K562 (cell line): ENCODE measurements at regions not wholly inside any gene's neighbourhood (a gene's known extent, or its start where the extent isn't known, plus 50 kb on each side); places are given as distances from the start of the nearest gene placed in this dataset.
"Not testable (repeated sequence)": the region's sequence is repeated elsewhere in the genome, so short reads cannot be mapped to it uniquely, and the experiment has no call there.

Experiments
- ATAC-seq: fragments of 200-7000 bp; cut with Tn5 transposase; 3 replicates; pipeline ENCODE4 v1.9.1; 2020; ENCODE audit warnings: moderate library complexity
- BruUV-seq: library from RNA; stranded (reverse); fragments of 400-500 nt; replicated peaks from 2 replicates; lab custom pipeline; 2021; lab: Mats Ljungman, UMichigan
- CTCF ChIA-PET: fragments of 300-600 bp; formaldehyde crosslinking; extraction: SDS; loops from one replicate; lab custom pipeline; 2021; ENCODE audit warnings: low intra/inter-chr PET ratio; lab: Yijun Ruan, JAX
- POLR2A ChIA-PET: fragments of 300-600, 350-650 bp; sonication (Branson Sonifier 250); formaldehyde crosslinking; extraction: SDS; loops from one replicate; lab custom pipeline; 2021; ENCODE audit warnings: antibody characterized with exemption, inconsistent platforms; lab: Yijun Ruan, JAX
- DNase-seq, 4 experiments: peaks; one replicate each; pipeline versions ENCODE4 v3.0.0 to v3.0.0-alpha.2; 2011 to 2018; ENCODE audit warnings: low spot score in 3 of 4, mixed read lengths in 3 of 4; ENCODE audit errors: extremely low read depth in 1 of 4
- FAIRE-seq: peaks from 2 replicates; lab custom pipeline; 2011; peaks lifted over from hg19 to GRCh38; lab: Jason Lieb, UNC
- H2AFZ ChIP-seq: 2 replicates; pipeline ENCODE4 v1.6.0; 2011; ENCODE audit warnings: low read depth, low read length, control low read depth, inconsistent platforms
- H3K27ac ChIP-seq: fragments of 200-600 bp; 3 replicates; pipeline ENCODE4 v1.8.0; 2011; ENCODE audit warnings: low read depth, mild to moderate bottlenecking, control low read depth, inconsistent platforms, low read length, moderate library complexity, mixed read lengths; ENCODE audit errors: extremely low read depth
- H3K27me3 ChIP-seq, 2 experiments: fragments of 300-600 bp in 1 of 2; 2 replicates in 1 of 2; 3 replicates in 1 of 2; pipeline versions ENCODE4 v1.6.0 to v1.8.0; 2011; ENCODE audit warnings: inconsistent platforms in 2 of 2, low read length in 2 of 2, mild to moderate bottlenecking in 1 of 2, mixed read lengths in 1 of 2, moderate library complexity in 1 of 2; ENCODE audit not compliant: control insufficient read depth in 2 of 2, insufficient read depth in 2 of 2
- H3K36me3 ChIP-seq: fragments of 300-600 bp; 3 replicates; pipeline ENCODE4 v1.8.0; 2011; ENCODE audit warnings: mild to moderate bottlenecking, low read length, inconsistent platforms; ENCODE audit not compliant: control insufficient read depth, insufficient read depth
- H3K4me1 ChIP-seq, 2 experiments: fragments of 200-600 bp in 1 of 2; replicated peaks in 1 of 2; 2 replicates in 1 of 2; 3 replicates in 1 of 2; pipeline versions ENCODE4 v1.5.1 to v1.8.0; 2011; ENCODE audit warnings: inconsistent platforms in 2 of 2, low read length in 2 of 2, mild to moderate bottlenecking in 1 of 2, mixed read lengths in 1 of 2, moderate library complexity in 1 of 2; ENCODE audit not compliant: control insufficient read depth in 2 of 2, insufficient read depth in 2 of 2
- H3K4me2 ChIP-seq: 2 replicates; pipeline ENCODE4 v1.6.1; 2011; ENCODE audit warnings: low read length, control low read depth, inconsistent platforms, mixed read lengths; ENCODE audit not compliant: insufficient read depth
- H3K4me3 ChIP-seq: fragments of 200-600 bp; sonication (generic), shearing (Covaris generic); 2 replicates; pipeline ENCODE4 v1.5.1; 2016; ENCODE audit warnings: control low read depth, inconsistent platforms
- H3K79me2 ChIP-seq: fragments of 200-600 bp; 3 replicates; pipeline ENCODE4 v1.8.0; 2011; ENCODE audit warnings: low read length, inconsistent platforms; ENCODE audit not compliant: control insufficient read depth, insufficient read depth
- H3K9ac ChIP-seq, 2 experiments: 2 replicates each; pipeline versions ENCODE4 v1.6.0 to v1.6.1; 2011; ENCODE audit warnings: low read depth in 2 of 2, low read length in 2 of 2, control low read depth in 1 of 2, inconsistent platforms in 1 of 2, mild to moderate bottlenecking in 1 of 2, mixed read lengths in 1 of 2; ENCODE audit not compliant: insufficient read depth in 1 of 2
- H3K9me1 ChIP-seq: one replicate; pipeline ENCODE4 v1.6.0; 2011; ENCODE audit warnings: inconsistent platforms, mild to moderate bottlenecking, low read length, moderate library complexity; ENCODE audit not compliant: control insufficient read depth, insufficient read depth
- H3K9me3 ChIP-seq: replicated peaks from 2 replicates; pipeline ENCODE4 v1.5.1; 2011; ENCODE audit warnings: low read depth, low read length, inconsistent platforms; ENCODE audit not compliant: control insufficient read depth, insufficient read depth
- H4K20me1 ChIP-seq: replicated peaks from 2 replicates; pipeline ENCODE4 v1.6.1; 2011; ENCODE audit warnings: low read length, inconsistent platforms, mixed read lengths; ENCODE audit not compliant: control insufficient read depth, insufficient read depth
- DIDO1 ChIP-seq: fragments of 450-650 bp; IDR thresholded peaks from 2 replicates; pipeline ENCODE4 v1.6.1; 2016; ENCODE audit warnings: low read depth, missing biosample characterization, missing genetic modification characterization
- HNRNPK ChIP-seq: fragments of 200-400 bp; formaldehyde crosslinking; IDR thresholded peaks from one replicate; pipeline ENCODE4 v1.6.1; 2018; ENCODE audit warnings: mild to moderate bottlenecking, low read depth, low read length; ENCODE audit not compliant: poor library complexity, severe bottlenecking
- WGBS: fragments of 100-300 bp; shearing (Covaris generic); methylation state at CpG from one replicate; pipeline ENCODE4 v1.1.6; 2016; ENCODE audit warnings: low coverage, mixed read lengths; ENCODE audit not compliant: insufficient coverage; ENCODE audit errors: missing lambda C conversion rate; 5-methylcytosine and 5-hydroxymethylcytosine counted together
- in situ Hi-C: fragments of 300-500 bp; cut with MboI; formaldehyde crosslinking; loops from 4 replicates; pipeline ENCODE4 v1.15.0; 2018; ENCODE audit warnings: inconsistent platforms, mixed read lengths
- intact Hi-C: fragments of 100-400 bp; cut with micrococcal nuclease; formaldehyde crosslinking; loops from 2 replicates; pipeline ENCODE4 v1.14.2; 2022

DNA sequence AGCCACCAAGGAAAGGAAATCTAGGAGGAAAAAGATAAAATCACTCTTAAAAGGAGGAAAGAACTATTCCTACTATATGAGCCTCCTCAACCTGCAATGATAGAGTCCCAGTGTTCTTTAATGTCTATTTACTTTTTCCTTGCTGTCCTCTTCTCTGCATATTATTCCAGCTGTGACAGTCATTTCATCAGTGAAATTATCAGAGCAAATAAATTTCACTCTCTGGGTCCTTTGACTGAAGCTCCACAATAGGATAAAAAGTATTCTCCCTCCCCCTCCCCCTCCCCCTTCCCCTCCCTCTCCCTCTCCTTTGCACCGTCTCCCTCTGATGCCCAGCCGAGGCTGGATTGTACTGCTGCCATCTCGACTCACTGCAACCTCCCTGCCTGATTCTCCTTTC lies 107.5 kb upstream of the DPT start:
- H3K36me3 ChIP-seq = no peaks in the 10 kb centered on the region
- H3K9me3 ChIP-seq = no peaks in the 10 kb centered on the region
- H2AFZ ChIP-seq = no peak overlapping the region
- no peaks in the 10 kb centered on the region for H3K4me1 ChIP-seq
- ChIA-PET POLR2A (no interaction called here), CTCF (no interaction called here)
- in situ Hi-C loops (no loop called here), intact Hi-C loops (no loop called here)
- H3K27ac ChIP-seq = no peak overlapping the region
- ATAC-seq = no peak
- no peak overlapping the region for H3K4me3 ChIP-seq
- no peaks in the 10 kb centered on the region for H3K9me1 ChIP-seq
- H3K79me2 ChIP-seq = no peaks in the 10 kb centered on the region
- no peaks in the 10 kb centered on the region; a peak in 1 of 5 replicates for H3K27me3 ChIP-seq
- H4K20me1 ChIP-seq = no peaks in the 10 kb centered on the region
- H3K9ac ChIP-seq = no peak overlapping the region
- H3K4me2 ChIP-seq = no peak overlapping the region
- WGBS = 0% methylated on average over 3 of the region's 3 CpGs
- BruUV-seq = no TSS peak
- no peak for FAIRE-seq
- DNase-seq = no peak
- TF ChIP-seq DIDO1 (tag) (no peak), HNRNPK (peak; percentile 86)

DNA sequence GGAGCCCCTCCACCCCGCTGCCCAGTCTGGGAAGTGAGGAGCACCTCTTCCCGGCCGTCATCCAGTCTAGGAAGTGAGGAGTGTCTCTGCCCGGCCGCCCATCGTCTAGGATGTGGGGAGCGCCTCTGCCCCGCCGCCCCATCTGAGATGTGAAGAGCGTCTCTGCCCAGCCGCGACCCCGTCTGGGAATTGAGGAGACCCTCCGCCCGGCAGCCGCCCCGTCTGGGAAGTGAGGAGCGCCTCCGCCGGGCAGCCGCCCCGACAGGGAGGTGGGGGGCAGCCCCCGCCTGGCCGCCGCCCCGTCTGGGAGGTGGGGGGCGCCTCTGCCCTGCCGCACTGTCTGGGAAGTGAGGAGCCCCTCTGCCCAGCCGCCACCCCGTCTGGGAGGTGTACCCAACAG lies 108.2 kb upstream of the DPT start:
- H3K9me1 ChIP-seq, DNase-seq, H3K79me2 ChIP-seq, H2AFZ ChIP-seq, H4K20me1 ChIP-seq, H3K9ac ChIP-seq, H3K9me3 ChIP-seq, ATAC-seq, FAIRE-seq, H3K27me3 ChIP-seq, H3K4me1 ChIP-seq, POLR2A ChIA-PET, H3K4me2 ChIP-seq, H3K4me3 ChIP-seq, CTCF ChIA-PET, BruUV-seq, in situ Hi-C loops, intact Hi-C loops, H3K36me3 ChIP-seq, H3K27ac ChIP-seq: not testable (repeated sequence)
- WGBS = 2% methylated on average over 6 of the region's 30 CpGs
